HG03378 (cell line): ENCODE measurements at regions not wholly inside any gene's neighbourhood (a gene's known extent, or its start where the extent isn't known, plus 50 kb on each side); places are given as distances from the start of the nearest gene placed in this dataset.
"Not testable (repeated sequence)": the region's sequence is repeated elsewhere in the genome, so short reads cannot be mapped to it uniquely, and the experiment has no call there.

Experiments
- ATAC-seq: cut with Tn5 transposase; IDR thresholded peaks from one replicate; pipeline ENCODE4 v1.9.1; 2021; ENCODE audit warnings: mild to moderate bottlenecking, moderate library complexity; ENCODE audit not compliant: unreplicated experiment

DNA sequence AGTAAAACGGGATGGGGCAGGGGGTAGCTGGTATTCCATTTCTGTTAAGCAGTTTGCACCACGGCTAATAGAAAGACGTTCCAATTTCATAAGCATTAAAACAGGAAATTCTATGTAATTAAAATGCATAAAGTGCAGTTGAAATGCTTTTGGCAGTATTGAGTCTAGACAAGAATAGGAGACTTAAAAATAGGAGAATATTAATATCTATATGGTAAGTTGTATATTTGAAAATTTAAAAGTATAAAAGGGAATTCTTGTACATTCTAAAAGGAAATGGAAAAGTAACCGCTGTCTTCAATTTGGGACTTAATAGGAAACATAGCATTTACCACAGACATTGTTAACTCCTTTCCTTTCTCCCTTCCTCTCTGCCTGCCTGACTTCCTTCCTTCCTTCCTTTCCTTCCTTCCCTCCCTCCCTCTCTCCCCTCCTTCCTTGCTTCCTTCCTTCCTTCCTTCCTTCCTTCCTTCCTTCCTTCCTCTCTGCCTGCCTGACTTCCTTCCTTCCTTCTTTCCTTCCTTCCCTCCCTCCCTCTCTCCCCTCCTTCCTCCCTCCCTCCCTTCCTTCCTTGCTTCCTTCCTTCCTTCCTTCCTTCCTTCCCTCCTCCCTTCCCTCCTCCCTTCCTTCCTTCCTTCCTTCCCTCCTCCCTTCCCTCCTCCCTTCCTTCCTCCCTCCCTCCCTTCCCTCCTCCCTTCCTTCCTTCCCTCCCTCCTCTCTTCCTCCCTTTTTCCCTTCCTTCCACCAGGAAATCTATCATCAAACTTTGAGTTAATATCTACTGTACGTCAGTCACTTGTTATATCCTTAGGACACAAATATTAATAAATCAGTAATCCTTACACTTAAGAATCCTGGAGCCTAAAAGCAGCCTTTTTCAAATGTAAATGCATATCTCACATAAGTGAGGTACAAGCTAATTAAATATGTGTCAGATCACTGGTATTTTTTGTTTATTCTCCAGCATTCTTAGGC lies 1049.3 kb downstream of the GALC start:
- ATAC-seq: no peak

DNA sequence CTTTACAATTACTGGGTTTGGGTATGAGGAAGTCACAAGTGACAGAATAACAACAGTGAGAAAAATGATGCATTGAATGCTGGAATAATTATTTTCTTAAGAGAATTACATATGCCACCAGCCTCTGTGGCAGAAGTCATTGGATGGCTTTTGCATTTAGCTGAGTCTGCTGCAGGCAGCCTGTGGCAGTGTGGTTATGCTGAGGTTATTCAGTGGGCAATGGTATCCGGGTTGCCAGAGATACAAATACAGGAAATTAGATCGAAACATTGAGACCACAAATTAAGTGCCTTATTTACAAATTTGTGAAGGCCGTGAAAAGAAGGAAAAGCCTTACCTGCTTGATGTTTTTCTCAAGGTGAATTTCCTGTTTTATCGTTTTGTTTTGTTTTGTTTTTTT lies 1050.0 kb downstream of the GALC start:
- no peak for ATAC-seq

- no peak for ATAC-seq
These were observed 1052.9 kb downstream of the GALC start for GRCh38 chr14:86940106-86940505.

- ATAC-seq: no peak
These were observed 1054.7 kb downstream of the GALC start for GRCh38 chr14:86938320-86938719.

DNA sequence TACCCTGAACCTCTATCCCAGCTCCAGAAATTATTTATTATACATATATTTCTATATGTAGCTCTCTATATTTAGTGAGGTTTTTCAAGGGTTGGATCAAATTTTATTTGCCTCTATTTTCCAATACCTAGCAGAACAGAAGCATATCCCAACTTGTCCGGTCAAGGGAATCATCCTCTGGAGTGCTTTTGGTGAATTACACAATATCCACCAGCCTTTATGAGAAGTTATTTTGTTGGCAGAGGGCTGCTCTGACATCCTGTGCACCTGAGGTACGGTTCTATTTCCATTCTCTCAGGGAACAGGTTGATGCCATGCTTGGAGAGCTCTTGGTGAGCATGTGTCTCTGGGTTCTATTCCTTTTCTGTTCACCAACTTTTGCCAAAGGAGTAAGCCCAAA lies 1056.4 kb downstream of the GALC start:
- no peak for ATAC-seq

- no peak for ATAC-seq
These were observed 1057.6 kb downstream of the GALC start for GRCh38 chr14:86935241-86935885.

- ATAC-seq: no peak
These were observed 1058.9 kb downstream of the GALC start for GRCh38 chr14:86933958-86934595.

- ATAC-seq: no peak
These were observed 1059.5 kb downstream of the GALC start for GRCh38 chr14:86933460-86933859.

DNA sequence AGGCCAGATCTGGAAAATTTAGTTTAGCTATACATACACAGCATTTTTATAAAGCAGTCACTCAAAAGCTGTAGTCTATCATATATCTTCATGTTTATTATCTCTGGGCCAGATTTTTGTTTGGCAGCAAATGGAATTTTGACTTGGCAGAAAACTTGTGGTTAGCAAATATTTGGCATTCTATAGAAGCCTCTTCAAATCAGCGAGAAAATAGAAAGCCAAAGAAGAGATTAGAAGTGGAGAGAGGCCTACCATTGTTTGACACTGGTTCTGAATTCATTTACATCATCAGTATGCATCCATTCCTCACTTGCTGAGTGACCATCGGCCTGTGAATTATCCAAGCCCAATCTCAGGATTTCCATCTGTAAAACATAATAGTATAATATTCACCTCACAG lies 1077.6 kb downstream of the GALC start:
- no peak for ATAC-seq

DNA sequence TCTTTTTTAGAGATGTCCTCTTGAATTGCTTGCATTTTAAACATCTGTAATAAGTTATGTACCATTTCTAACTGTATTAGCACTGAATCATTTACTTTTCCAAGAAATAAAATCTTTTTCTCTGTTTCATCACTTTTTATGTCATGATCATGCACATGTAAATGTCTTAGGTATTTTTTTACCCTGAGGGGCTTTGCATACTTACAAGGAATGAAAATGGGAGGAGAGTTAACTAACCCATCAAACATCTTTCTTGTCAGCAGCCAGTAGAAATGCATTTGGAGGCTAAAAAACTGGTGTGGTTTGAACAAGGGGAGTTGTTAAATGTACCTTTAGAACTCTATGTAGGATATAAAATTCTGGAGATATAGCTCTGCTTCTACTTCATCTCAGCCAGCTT lies 1080.3 kb downstream of the GALC start:
- ATAC-seq: no peak

DNA sequence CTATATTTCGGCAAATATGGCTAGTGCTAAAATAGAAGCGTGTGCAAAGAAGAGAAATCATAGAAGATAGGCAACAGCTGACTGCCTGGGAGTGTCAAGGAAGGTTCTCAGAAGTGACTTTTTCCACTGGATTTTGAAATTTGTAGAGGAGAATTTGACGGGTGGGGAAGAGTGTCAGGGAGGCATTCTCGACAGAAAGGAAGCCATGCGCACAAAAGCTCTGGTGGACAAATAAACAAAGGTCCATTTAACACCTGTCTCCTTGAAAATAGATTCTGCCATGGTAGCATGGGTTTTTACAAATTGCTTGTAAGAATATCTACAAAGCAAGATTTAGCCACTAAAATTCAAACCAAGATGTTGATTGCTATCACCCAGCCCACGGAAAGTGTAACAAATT lies 1081.5 kb downstream of the GALC start:
- ATAC-seq: no peak

DNA sequence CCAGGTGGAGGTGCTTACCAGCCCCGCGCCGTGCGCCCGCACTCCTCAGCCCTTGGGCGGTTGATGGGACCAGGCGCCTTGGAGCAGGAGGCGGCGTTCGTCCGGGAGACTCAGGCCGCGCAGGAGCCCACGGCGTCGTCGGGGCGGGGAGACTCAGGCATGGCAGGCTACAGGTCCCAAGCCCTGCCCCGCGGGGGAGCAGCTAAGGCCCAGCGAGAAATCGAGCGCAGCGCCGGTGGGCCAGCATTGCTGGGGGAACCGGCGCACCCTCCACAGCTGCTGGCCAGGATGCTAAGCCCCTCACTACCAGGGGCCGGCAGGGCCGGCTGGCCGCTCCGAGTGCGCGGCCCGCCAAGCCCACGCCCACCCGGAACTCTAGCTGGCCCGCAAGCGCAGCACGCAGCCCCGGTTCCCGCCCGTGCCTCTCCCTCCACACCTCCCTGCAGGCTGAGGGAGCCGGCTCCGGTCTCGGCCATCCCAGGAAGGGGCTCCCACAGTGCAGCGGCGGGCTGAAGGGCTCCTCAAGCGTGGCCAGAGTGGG lies 1087.5 kb downstream of the GALC start:
- not testable (repeated sequence) for ATAC-seq

DNA sequence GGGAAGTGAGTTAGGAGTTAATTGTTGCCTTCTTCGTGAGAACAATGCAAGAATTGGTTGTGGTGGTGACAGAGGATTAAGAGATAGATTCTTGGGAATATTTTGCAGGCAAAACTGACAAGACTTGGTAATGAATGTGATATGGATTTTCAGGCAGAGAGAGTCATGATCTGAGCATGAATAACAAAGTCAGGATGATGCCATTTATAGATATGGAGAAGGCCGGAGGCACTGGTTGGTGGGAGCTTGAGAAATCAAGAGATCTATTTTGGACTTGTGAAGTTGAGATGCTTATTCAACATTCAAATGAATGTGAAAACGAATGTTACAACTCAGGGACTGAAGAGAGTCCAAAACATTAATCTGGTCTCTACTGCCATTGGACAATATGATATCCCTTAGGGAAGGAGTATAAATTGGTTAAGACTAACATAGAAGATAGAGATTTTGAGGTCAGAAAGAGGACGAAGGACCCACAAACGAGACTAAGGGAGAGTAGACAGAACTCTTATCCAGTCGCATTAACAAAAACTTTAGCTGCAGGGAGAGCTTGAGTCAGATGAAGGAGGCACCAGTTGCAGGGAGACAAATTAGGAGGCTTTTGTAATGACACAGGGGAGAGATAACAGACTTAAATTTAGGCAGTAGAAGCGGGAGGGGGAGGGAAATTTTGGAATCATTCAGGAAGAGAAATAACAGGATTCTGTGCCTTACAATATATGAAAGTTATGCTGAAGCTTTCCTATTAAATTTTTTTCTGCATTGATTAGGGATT lies 1090.6 kb downstream of the GALC start:
- no peak for ATAC-seq

- no peak for ATAC-seq
These were observed 1095.1 kb downstream of the GALC start for GRCh38 chr14:86897704-86898513.

DNA sequence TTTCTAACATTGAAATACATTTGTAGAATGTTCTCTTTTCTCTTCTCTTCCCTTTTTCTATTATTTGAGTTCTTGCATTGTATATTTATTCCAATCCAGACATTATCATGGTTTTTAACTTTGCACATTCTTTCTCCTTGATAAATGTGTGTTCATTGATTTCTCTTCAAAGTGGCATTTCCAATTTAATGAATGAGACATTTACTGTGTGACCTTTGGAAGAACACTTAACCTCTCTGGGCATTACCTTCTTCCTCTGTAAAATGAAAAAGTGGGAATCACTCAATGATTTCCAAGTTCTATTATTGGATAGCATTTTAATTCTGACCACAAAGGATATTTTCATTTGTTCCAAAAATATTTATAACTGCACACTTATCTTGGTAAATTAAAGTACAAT lies 1095.8 kb downstream of the GALC start:
- ATAC-seq: no peak

DNA sequence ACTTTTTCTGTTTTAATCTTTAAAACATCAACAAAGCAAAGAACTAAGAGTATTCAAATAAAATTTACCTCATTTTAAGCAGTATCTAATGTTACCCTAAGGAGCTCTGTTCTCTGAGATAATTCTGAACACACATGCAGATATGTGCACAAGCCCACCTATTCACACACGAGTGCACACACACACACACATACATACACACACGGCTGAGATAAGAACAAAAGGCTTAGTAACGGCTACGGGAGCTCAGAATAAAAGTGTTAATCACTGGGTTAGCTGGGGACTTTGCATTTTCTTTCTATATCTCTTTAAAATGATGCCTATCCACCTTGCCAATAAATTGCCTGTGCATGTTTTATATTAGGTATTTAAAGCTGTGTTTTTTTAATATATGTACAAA lies 1096.3 kb downstream of the GALC start:
- ATAC-seq: no peak

- ATAC-seq: no peak
These were observed 1100.6 kb downstream of the GALC start for GRCh38 chr14:86892152-86892956.

DNA sequence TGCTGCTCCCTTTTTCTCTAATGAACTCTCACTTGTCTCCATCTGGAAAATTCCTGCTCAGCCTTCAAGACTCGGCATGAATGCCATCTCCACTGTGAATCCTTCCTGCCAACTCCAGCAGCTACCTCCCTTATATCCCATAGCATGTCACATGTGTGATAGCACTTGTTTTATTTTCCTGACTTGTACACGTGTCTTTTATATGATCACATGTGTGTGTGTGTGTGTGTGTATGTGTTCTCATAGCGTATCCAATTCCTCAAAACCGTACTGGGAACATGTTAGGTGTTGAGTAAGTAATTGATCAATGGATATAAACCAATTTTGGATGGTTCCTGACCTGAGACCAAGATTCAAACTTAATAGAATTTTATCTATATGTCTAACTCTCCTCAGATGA lies 1107.7 kb downstream of the GALC start:
- ATAC-seq: no peak

GRCh38 chr14:86884498-86884897 lies 1108.5 kb downstream of the GALC start:
- ATAC-seq: no peak
